MCF 10A (cell line): ENCODE measurements at regions not wholly inside any gene's neighbourhood (a gene's known extent, or its start where the extent isn't known, plus 50 kb on each side); places are given as distances from the start of the nearest gene placed in this dataset.

Experiments
- BruUV-seq: library from RNA; stranded (reverse); fragments of 400-500 nt; replicated peaks from 2 replicates; lab custom pipeline; 2021; lab: Mats Ljungman, UMichigan
- CTCF ChIA-PET: fragments of 300-600 bp; sonication (Branson Sonifier 250); formaldehyde crosslinking; extraction: SDS; loops from one replicate; lab custom pipeline; 2021; ENCODE audit warnings: antibody characterized with exemption, inconsistent platforms; lab: Yijun Ruan, JAX
- POLR2A ChIA-PET: fragments of 300-600, 350-650 bp; sonication (Branson Sonifier 250); formaldehyde crosslinking; extraction: SDS; loops from one replicate; lab custom pipeline; 2020; ENCODE audit warnings: antibody characterized with exemption, inconsistent platforms; lab: Yijun Ruan, JAX
- DNase-seq: peaks from one replicate; pipeline ENCODE4 v3.0.0-alpha.2; 2018; ENCODE audit not compliant: unreplicated experiment
- H3K27ac Mint-ChIP-seq: one replicate; pipeline ENCODE4 v1.8.0; 2022; ENCODE audit warnings: mild to moderate bottlenecking, low read depth, mixed read lengths; ENCODE audit not compliant: unreplicated experiment
- H3K27me3 Mint-ChIP-seq: one replicate; pipeline ENCODE4 v1.8.0; 2022; ENCODE audit warnings: mixed read lengths; ENCODE audit not compliant: insufficient read depth, unreplicated experiment
- H3K36me3 Mint-ChIP-seq: one replicate; pipeline ENCODE4 v1.8.0; 2022; ENCODE audit warnings: mild to moderate bottlenecking, moderate library complexity, mixed read lengths; ENCODE audit not compliant: insufficient read depth, unreplicated experiment
- H3K4me1 Mint-ChIP-seq: one replicate; pipeline ENCODE4 v1.8.0; 2022; ENCODE audit warnings: mixed read lengths; ENCODE audit not compliant: insufficient read depth, unreplicated experiment
- H3K4me3 Mint-ChIP-seq: one replicate; pipeline ENCODE4 v1.8.0; 2022; ENCODE audit warnings: mild to moderate bottlenecking, moderate library complexity, mixed read lengths; ENCODE audit not compliant: unreplicated experiment
- H3K9me3 Mint-ChIP-seq: one replicate; pipeline ENCODE4 v1.8.0; 2022; ENCODE audit warnings: mixed read lengths; ENCODE audit not compliant: unreplicated experiment
- intact Hi-C: fragments of 100-400 bp; cut with micrococcal nuclease; formaldehyde crosslinking; loops from 2 replicates; pipeline ENCODE4 v1.14.1; 2022
- TF ChIP-seq, protein P1 (sequence below): fragments of 200-600 bp; IDR thresholded peaks from one replicate; pipeline ENCODE4 v1.8.0; 2022; ENCODE audit warnings: antibody characterized with exemption, mild to moderate bottlenecking; ENCODE audit not compliant: unreplicated experiment

DNA sequence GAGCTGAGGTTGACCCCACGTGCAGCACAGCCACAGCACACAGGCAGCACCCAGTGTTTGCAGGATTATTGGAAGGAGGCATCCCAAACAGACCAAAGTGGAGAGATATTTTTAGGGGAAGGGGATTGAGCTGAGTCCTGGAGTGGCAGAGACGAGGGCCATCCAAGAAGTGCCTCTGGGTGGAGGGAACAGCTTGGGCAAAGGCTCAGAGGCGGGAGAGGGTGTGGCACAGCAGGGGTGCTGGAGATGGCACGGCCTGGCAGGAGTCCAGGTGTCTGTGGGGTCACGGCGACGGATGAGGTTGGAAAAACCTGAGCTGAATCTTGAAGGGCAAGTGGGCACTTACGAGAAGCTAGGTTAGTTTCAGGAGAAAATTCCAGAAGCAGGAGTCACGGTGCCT is 60.6 kb downstream of the INHBB start:
- no peak overlapping the region for H3K4me3 Mint-ChIP-seq
- TF ChIP-seq, protein P1, sequence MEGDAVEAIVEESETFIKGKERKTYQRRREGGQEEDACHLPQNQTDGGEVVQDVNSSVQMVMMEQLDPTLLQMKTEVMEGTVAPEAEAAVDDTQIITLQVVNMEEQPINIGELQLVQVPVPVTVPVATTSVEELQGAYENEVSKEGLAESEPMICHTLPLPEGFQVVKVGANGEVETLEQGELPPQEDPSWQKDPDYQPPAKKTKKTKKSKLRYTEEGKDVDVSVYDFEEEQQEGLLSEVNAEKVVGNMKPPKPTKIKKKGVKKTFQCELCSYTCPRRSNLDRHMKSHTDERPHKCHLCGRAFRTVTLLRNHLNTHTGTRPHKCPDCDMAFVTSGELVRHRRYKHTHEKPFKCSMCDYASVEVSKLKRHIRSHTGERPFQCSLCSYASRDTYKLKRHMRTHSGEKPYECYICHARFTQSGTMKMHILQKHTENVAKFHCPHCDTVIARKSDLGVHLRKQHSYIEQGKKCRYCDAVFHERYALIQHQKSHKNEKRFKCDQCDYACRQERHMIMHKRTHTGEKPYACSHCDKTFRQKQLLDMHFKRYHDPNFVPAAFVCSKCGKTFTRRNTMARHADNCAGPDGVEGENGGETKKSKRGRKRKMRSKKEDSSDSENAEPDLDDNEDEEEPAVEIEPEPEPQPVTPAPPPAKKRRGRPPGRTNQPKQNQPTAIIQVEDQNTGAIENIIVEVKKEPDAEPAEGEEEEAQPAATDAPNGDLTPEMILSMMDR, result no peak
- H3K9me3 Mint-ChIP-seq, result no peaks in the 10 kb centered on the region
- no peaks in the 10 kb centered on the region for H3K27me3 Mint-ChIP-seq
- H3K27ac Mint-ChIP-seq, result no peak overlapping the region
- no peak for DNase-seq
- POLR2A ChIA-PET, result no interaction called here
- H3K4me1 Mint-ChIP-seq, result peaks cover 5% of the 10 kb centered on the region
- BruUV-seq, result no TSS peak
- CTCF ChIA-PET, result interaction anchor here (0.6 kb wide), 2 partner anchors 55 to 672 kb away, joined by 3 to 5 read pairs; no protein-coding TSS in a partner anchor
- intact Hi-C loops, result no loop called here
- no peaks in the 10 kb centered on the region for H3K36me3 Mint-ChIP-seq

DNA sequence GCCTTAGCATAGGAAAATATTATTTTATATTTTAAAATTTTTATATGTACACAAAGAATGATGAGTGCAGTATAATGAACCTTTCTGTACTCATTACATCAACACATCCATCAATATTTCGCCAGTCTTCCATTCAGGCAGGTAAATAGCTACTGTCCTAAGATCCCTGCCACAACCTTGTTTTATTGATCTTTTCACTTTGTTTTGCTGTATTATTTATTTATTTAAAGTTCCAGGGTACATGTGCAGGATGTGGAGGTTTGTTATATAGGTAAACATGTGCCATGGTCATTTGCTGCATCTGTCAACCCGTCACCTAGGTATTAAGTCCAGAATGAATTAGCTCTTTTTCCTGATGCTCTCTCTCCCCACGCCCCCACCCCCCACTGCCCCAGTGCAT is 64.6 kb downstream of the INHBB start:
- Mint-ChIP-seq H3K36me3 (no peaks in the 10 kb centered on the region), H3K4me1 (no peaks in the 10 kb centered on the region), H3K9me3 (no peaks in the 10 kb centered on the region), H3K4me3 (no peak overlapping the region), H3K27ac (no peak overlapping the region), H3K27me3 (peaks cover 18% of the 10 kb centered on the region)
- ChIA-PET POLR2A (no interaction called here), CTCF (interaction anchor here (0.7 to 1.8 kb wide), 4 partner anchors 12 to 1200 kb away, joined by 3 to 5 read pairs (median 4); no protein-coding TSS in a partner anchor)
- no peak for DNase-seq
- BruUV-seq, result no TSS peak
- TF ChIP-seq, protein P1, result no peak
- intact Hi-C loops, result no loop called here

DNA sequence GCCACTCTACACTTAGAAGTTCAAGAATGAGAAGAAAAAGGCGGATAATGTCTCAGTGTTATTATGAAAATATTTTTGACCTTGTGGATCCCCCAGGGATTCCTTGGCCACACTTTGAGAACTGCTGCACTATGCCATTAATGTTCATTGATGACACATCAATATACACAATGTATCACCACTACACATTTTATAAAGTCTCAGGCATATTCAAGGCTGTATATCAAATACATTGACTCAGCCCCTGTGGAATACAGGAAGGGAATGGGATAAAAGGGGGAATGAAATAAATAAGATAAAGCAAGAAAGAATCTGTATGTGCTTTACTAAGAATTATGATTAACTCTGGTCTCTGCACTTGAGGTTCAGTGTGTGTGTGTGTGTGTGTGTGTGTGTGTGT is 69.1 kb downstream of the INHBB start:
- Mint-ChIP-seq H3K9me3 (no peaks in the 10 kb centered on the region), H3K36me3 (no peaks in the 10 kb centered on the region), H3K4me1 (no peaks in the 10 kb centered on the region), H3K27ac (no peak overlapping the region), H3K27me3 (peaks cover 38% of the 10 kb centered on the region), H3K4me3 (no peak overlapping the region)
- TF ChIP-seq, protein P1, result no peak
- no peak for DNase-seq
- intact Hi-C loops, result no loop called here
- POLR2A ChIA-PET, result no interaction called here
- CTCF ChIA-PET, result no interaction called here
- no TSS peak for BruUV-seq

DNA sequence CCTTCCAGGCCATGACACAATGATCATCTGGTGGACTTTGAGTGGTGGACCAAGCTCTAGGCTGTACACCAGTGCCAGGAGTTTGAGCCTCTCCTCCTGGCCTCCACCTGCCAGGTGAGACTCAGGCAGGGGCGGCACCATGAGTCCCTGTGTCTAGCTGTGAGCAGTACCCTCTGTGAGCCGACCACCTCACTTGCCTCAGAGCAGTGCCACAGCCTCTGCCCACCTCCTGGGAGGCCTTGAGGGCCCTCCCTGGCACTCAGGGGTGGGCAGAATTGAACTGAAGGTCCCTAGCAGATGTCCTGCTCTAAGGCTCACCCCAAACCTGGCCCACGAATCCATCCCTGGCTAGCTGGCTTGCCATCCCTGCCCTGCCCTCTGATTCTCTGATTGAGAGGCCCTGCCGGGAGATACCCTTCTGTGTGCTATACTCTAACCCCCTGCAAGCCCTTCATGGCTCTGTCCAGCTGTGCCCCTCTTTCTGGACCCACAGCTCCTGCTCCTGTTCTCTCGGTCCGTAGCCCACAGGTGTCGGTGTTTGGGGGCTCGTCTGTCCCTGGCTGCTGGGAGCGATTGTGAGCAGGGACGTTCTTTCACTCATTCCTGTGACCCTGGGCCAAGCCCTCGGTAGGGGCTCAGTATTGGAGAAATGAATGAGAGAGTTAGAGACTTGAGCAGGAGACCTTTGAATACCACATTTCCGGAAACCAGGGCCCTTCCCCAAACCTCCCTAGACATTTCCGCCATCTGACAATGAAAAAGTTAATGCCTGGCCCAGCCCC is 70.0 kb downstream of the INHBB start:
- DNase-seq, result no peak
- no peak overlapping the region for H3K27ac Mint-ChIP-seq
- ChIA-PET CTCF (no interaction called here), POLR2A (interaction anchor here (0.7 kb wide), 1 partner anchor 546 kb away, joined by 3 read pairs; no protein-coding TSS in a partner anchor)
- intact Hi-C loops, result no loop called here
- TF ChIP-seq, protein P1, result no peak
- no TSS peak for BruUV-seq
- H3K4me3 Mint-ChIP-seq, result no peak overlapping the region
- H3K27me3 Mint-ChIP-seq, result peaks cover 44% of the 10 kb centered on the region
- H3K4me1 Mint-ChIP-seq, result no peaks in the 10 kb centered on the region
- H3K36me3 Mint-ChIP-seq, result no peaks in the 10 kb centered on the region
- H3K9me3 Mint-ChIP-seq, result no peaks in the 10 kb centered on the region
